RWPE2 (cell line): ENCODE measurements at regions not wholly inside any gene's neighbourhood (a gene's known extent, or its start where the extent isn't known, plus 50 kb on each side); places are given as distances from the start of the nearest gene placed in this dataset.

ENCODE experiments used
- ATAC-seq: fragments of 200-7000 bp; cut with Tn5 transposase; 3 replicates; pipeline ENCODE4 v1.9.1; 2021; ENCODE audit warnings: low read depth
- DNase-seq: peaks from one replicate; pipeline ENCODE4 v3.0.0-alpha.2; 2020; ENCODE audit warnings: low spot score
- H3K27ac ChIP-seq: fragments of 450-650 bp; 2 replicates; pipeline ENCODE4 v1.5.1; 2017; ENCODE audit warnings: mild to moderate bottlenecking; ENCODE audit not compliant: poor library complexity, severe bottlenecking
- H3K27me3 ChIP-seq: fragments of 250-450 bp; sonication (Bioruptor Pico); 2 replicates; pipeline ENCODE4 v1.5.1; 2021; ENCODE audit warnings: mild to moderate bottlenecking, moderate library complexity; ENCODE audit not compliant: insufficient read depth, poor library complexity, severe bottlenecking
- H3K36me3 ChIP-seq: fragments of 250-450 bp; sonication (Bioruptor Pico); 2 replicates; pipeline ENCODE4 v1.5.1; 2020; ENCODE audit warnings: low read depth, mild to moderate bottlenecking, moderate library complexity
- H3K4me1 ChIP-seq: fragments of 250-450 bp; sonication (Bioruptor Pico); 2 replicates; pipeline ENCODE4 v1.5.1; 2021; ENCODE audit warnings: mild to moderate bottlenecking, moderate library complexity; ENCODE audit not compliant: insufficient read depth, poor library complexity, severe bottlenecking
- H3K4me3 ChIP-seq: fragments of 250-450 bp; sonication (Bioruptor Pico); 2 replicates; pipeline ENCODE4 v1.5.1; 2021; ENCODE audit warnings: mild to moderate bottlenecking, moderate library complexity; ENCODE audit not compliant: severe bottlenecking
- H3K9me3 ChIP-seq: fragments of 250-450 bp; sonication (Bioruptor Pico); 2 replicates; pipeline ENCODE4 v1.5.1; 2021; ENCODE audit warnings: mild to moderate bottlenecking, moderate library complexity; ENCODE audit not compliant: severe bottlenecking
- CTCF ChIP-seq: fragments of 450-650 bp; IDR thresholded peaks from one replicate; pipeline ENCODE4 v1.5.1; 2017; ENCODE audit warnings: mild to moderate bottlenecking, moderate library complexity; ENCODE audit not compliant: poor library complexity, severe bottlenecking

- Histone ChIP-seq H3K9me3 (no peaks in the 10 kb centered on the region), H3K36me3 (no peaks in the 10 kb centered on the region), H3K4me1 (peaks cover 5% of the 10 kb centered on the region), H3K27me3 (no peaks in the 10 kb centered on the region), H3K4me3 (no peak overlapping the region), H3K27ac (no peak overlapping the region)
- no peak for ATAC-seq
- DNase-seq = no peak
- no peak for TF ChIP-seq CTCF
Observed at GRCh38 chr14:54048311-54048710, 91.7 kb upstream of the BMP4 start.

GRCh38 chr14:54048736-54049135 lies 92.1 kb upstream of the BMP4 start:
- DNase-seq = no peak
- no peak for ATAC-seq
- Histone ChIP-seq H3K4me1 (peaks cover 5% of the 10 kb centered on the region), H3K9me3 (no peaks in the 10 kb centered on the region), H3K36me3 (no peaks in the 10 kb centered on the region), H3K4me3 (no peak overlapping the region), H3K27me3 (no peaks in the 10 kb centered on the region), H3K27ac (no peak overlapping the region)
- TF ChIP-seq CTCF = no peak

- Histone ChIP-seq H3K4me1 (peaks cover 5% of the 10 kb centered on the region), H3K27ac (no peak overlapping the region), H3K4me3 (no peak overlapping the region), H3K36me3 (no peaks in the 10 kb centered on the region), H3K9me3 (no peaks in the 10 kb centered on the region), H3K27me3 (no peaks in the 10 kb centered on the region)
- no peak for DNase-seq
- TF ChIP-seq CTCF = no peak
- ATAC-seq = no peak
Observed at GRCh38 chr14:54050759-54051158, 94.1 kb upstream of the BMP4 start.

DNA sequence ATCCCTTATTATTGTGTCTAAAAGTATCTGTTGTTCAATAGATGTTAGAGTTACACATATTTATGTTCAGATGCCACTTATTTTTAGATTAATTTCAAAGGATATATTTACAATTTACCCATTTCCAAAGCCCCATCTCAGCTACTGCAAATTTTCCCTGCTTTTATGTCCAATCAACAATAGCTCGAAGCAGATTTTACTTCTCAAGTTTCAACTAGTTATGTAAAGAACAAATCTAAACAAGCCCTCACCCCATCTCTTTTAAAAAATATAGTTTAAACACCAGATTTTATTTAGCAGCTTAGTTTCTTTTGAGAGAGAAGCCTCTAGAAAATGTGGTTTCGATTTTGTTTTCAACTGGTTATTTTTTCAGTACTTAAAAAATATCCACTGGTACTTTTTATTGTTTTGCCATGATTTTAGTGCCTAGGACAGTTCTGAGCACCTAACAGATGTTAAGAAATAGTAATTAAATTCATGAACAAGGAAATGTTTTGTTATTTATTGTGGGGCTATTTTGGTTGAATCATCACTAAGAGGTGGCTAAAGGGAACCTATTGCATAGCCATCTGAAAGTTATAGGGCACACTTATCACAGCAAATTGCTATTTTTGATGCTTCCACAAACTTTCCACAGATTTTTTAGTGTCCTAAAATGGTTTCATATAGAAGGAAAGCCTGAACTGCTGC lies 96.2 kb upstream of the BMP4 start:
- no peak for TF ChIP-seq CTCF
- H3K4me3 ChIP-seq = no peak overlapping the region
- no peak for DNase-seq

GRCh38 chr14:54053386-54053745 lies 96.7 kb upstream of the BMP4 start:
- Histone ChIP-seq H3K4me1 (peaks cover 5% of the 10 kb centered on the region), H3K27ac (no peak overlapping the region), H3K36me3 (no peaks in the 10 kb centered on the region), H3K27me3 (no peaks in the 10 kb centered on the region), H3K4me3 (no peak overlapping the region), H3K9me3 (no peaks in the 10 kb centered on the region)
- ATAC-seq = no peak
- TF ChIP-seq CTCF = no peak
- no peak for DNase-seq

More for the DNA sequence above, 96.2 kb upstream of the BMP4 start:
- no peak for ATAC-seq
- peaks cover 5% of the 10 kb centered on the region for H3K4me1 ChIP-seq
- H3K9me3 ChIP-seq = no peaks in the 10 kb centered on the region
- H3K27ac ChIP-seq = no peak overlapping the region
- H3K36me3 ChIP-seq = no peaks in the 10 kb centered on the region
- no peaks in the 10 kb centered on the region for H3K27me3 ChIP-seq
